Bronchial epithelial cell (primary cell): ENCODE measurements at regions not wholly inside any gene's neighbourhood (a gene's known extent, or its start where the extent isn't known, plus 50 kb on each side); places are given as distances from the start of the nearest gene placed in this dataset.

Experiments
- DNase-seq: peaks from one replicate; pipeline ENCODE4 v3.0.0-alpha.2; 2010; ENCODE audit warnings: low read depth
- FAIRE-seq: peaks from 2 replicates; lab custom pipeline; 2011; peaks lifted over from hg19 to GRCh38; lab: Jason Lieb, UNC
- H3K27me3 ChIP-seq: 2 replicates; pipeline ENCODE4 v1.5.1; 2011; ENCODE audit warnings: low read length; ENCODE audit not compliant: control insufficient read depth, insufficient read depth
- H3K36me3 ChIP-seq: 2 replicates; pipeline ENCODE4 v1.5.1; 2011; ENCODE audit warnings: low read length; ENCODE audit not compliant: control insufficient read depth, insufficient read depth
- H3K4me3 ChIP-seq: 2 replicates; pipeline ENCODE4 v1.5.1; 2011; ENCODE audit warnings: mild to moderate bottlenecking, low read depth, low read length, control low read depth
- CTCF ChIP-seq: IDR thresholded peaks from 2 replicates; pipeline ENCODE4 v1.5.1; 2011; ENCODE audit warnings: mild to moderate bottlenecking, moderate library complexity, low read length, control low read depth, inconsistent platforms; ENCODE audit not compliant: insufficient read depth, severe bottlenecking

- no peaks in the 10 kb centered on the region for H3K27me3 ChIP-seq
- TF ChIP-seq CTCF, result no peak
- H3K4me3 ChIP-seq, result no peak overlapping the region
- no peak for DNase-seq
- no peaks in the 10 kb centered on the region for H3K36me3 ChIP-seq
- FAIRE-seq, result no peak
These were observed 476.3 kb downstream of the SOX11 start for GRCh38 chr2:6168485-6168884.

GRCh38 chr2:6171294-6171693, 479.1 kb downstream of the SOX11 start:
- Histone ChIP-seq H3K36me3 (no peaks in the 10 kb centered on the region), H3K4me3 (no peak overlapping the region), H3K27me3 (no peaks in the 10 kb centered on the region)
- no peak for DNase-seq
- no peak for TF ChIP-seq CTCF
- no peak for FAIRE-seq

- no peaks in the 10 kb centered on the region for H3K27me3 ChIP-seq
- DNase-seq (no peak), FAIRE-seq (no peak)
- no peak overlapping the region for H3K4me3 ChIP-seq
- TF ChIP-seq CTCF, result no peak
- no peaks in the 10 kb centered on the region for H3K36me3 ChIP-seq
These were observed 485.6 kb downstream of the SOX11 start for GRCh38 chr2:6177811-6178210.

- no peak for TF ChIP-seq CTCF
- Histone ChIP-seq H3K4me3 (no peak overlapping the region), H3K36me3 (no peaks in the 10 kb centered on the region), H3K27me3 (no peaks in the 10 kb centered on the region)
- DNase-seq (peak; percentile 18), FAIRE-seq (no peak)
These were observed 489.3 kb downstream of the SOX11 start for GRCh38 chr2:6181525-6181924.

GRCh38 chr2:6181926-6182325, 489.7 kb downstream of the SOX11 start:
- Histone ChIP-seq H3K4me3 (no peak overlapping the region), H3K36me3 (no peaks in the 10 kb centered on the region), H3K27me3 (no peaks in the 10 kb centered on the region)
- FAIRE-seq (no peak), DNase-seq (no peak)
- TF ChIP-seq CTCF, result no peak

GRCh38 chr2:6183226-6183625, 491.0 kb downstream of the SOX11 start:
- no peak for TF ChIP-seq CTCF
- FAIRE-seq, result no peak

More at GRCh38 chr2:6183226-6183625, 491.0 kb downstream of the SOX11 start:
- DNase-seq, result no peak
- Histone ChIP-seq H3K36me3 (no peaks in the 10 kb centered on the region), H3K27me3 (no peaks in the 10 kb centered on the region), H3K4me3 (no peak overlapping the region)
